ENCODE measurements at regions not wholly inside any gene's neighbourhood (a gene's known extent, or its start where the extent isn't known, plus 50 kb on each side); places are given as distances from the start of the nearest gene placed in this dataset.

- DNase-seq: no peak
These were observed 821.9 kb downstream of the VRK1 start for GRCh38 chr14:97618917-97619690.

- DNase-seq: no peak
These were observed 822.9 kb downstream of the VRK1 start for GRCh38 chr14:97620066-97620465.

- DNase-seq: no peak
These were observed 827.8 kb downstream of the VRK1 start for GRCh38 chr14:97624985-97625384.

- DNase-seq: no peak
These were observed 828.3 kb downstream of the VRK1 start for GRCh38 chr14:97625477-97625876.

DNA sequence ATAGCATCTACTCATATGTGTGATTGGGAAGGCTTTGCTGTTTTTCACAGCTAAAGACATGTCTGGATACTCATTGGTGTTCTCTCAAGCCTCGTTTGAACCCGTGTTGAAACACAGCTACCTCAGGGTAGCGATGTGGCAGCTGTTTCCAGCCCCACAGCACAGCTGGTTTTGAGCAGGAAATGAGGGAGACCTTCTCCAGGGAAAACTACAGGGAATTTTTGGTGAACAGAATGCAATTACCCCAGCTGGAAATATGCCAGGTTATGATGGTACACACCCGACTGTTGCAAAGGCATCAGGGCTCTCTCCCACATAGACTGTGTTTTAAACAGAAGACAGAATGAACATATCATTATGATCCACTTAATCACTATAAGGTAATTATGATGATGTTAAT is 828.9 kb downstream of the VRK1 start:
- no peak for DNase-seq

- no peak for DNase-seq
These were observed 833.1 kb downstream of the VRK1 start for GRCh38 chr14:97630249-97630648.

DNA sequence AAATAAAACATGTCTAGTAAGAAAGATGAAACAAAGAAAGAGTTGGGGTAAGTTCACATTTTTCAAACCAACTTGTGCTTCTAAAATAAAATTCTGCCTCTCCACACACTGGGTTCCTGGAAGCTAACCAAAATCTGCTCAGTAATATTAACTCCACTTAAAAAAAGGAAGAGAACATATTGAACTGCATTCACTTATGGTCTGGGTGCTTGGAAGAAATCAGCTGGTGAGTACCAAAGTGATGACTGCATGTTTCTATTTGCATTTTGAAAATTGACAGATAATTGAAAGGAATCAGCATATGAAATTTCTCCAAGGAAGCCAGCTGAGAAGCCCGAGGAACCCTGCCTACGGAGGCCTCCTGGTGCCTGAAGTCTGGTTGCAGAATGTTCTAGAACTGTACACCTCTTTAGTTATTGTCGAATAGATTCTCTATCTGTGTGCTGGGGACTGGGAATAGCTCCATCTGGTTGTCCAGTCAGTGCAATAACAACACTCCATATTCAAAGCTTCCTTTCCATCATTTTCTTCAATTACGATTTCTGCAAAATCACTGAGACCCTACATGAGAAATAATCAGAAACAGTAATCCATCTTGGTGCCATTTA is 836.1 kb downstream of the VRK1 start:
- DNase-seq: no peak

DNA sequence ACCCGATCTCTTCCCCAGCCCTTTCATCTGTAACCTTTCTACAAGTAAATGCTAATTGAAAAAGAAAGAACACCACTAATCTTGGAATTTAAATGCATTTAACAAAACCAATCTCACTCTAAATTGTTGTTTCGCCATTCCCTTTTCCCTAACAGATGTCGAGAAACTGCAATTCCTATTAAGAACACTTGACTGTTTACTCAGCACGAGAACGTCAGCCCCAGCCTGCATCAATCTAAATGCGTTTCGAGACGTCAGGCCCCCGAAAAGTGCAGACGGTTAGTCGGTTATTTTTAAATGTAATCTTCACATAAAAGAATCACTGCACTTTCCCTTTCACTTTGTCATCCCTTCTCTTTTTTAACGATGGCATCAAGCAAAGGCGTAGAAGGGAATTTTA is 837.6 kb downstream of the VRK1 start:
- peak; percentile 19 for DNase-seq

DNA sequence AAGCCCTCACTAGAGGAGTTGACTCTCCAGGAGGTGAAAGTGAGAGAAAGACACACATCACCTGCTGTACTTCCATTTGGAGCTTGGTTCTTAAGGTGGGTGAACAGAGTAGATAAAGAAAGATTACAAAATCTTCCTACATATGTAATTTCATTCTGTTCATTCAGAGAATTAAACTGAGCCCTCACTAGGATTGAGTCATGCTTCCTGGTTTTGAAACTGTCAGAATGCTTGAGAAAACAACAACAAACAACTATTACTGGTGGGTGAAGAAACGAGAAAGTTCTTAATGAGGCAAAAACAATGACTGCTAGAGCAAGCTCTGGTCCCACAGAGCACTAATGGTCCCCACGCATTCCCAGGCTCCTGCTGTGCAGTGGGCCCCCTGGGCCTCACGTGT is 841.7 kb downstream of the VRK1 start:
- no peak for DNase-seq

GRCh38 chr14:97640031-97640430 is 842.8 kb downstream of the VRK1 start:
- DNase-seq: no peak

DNA sequence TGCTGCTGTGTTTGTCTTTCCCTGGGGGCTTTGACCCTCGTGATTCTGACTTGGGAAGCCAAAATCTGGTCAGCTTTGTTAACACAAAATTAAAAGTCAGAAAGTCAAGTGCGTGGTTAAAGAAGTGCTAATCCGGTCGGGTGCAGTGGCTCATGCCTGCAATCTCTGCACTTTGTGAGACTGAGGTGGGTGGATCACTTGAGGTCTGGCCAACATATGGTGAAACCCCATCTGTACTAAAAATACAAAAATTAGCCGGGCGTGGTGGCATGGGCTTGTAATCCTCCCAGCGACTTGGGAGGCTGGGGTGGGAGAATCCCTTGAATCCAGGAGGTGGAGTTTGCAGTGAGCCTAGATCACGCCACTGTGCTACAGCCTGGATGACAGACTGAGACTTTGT is 844.6 kb downstream of the VRK1 start:
- no peak for DNase-seq

- DNase-seq: no peak
These were observed 845.4 kb downstream of the VRK1 start for GRCh38 chr14:97642631-97643030.

DNA sequence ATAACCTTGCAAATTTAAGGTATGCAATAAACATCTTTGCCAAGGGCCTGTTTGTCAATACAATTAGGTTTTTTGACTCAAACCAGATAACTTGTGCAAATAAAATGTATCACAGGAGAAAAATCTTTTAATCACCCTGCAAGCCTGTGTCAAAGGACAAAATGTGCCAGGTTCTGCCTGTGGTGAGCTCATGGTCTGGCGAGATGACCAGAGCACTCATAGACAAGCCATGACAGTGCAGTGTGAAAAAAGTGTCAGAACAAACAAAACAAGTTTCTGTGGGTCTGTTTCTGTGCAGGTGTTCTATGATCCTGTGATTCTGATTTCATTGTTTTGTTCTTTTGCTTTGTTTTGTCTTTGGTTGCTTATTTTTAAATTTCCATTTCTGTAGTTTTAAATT is 847.2 kb downstream of the VRK1 start:
- DNase-seq: no peak

DNA sequence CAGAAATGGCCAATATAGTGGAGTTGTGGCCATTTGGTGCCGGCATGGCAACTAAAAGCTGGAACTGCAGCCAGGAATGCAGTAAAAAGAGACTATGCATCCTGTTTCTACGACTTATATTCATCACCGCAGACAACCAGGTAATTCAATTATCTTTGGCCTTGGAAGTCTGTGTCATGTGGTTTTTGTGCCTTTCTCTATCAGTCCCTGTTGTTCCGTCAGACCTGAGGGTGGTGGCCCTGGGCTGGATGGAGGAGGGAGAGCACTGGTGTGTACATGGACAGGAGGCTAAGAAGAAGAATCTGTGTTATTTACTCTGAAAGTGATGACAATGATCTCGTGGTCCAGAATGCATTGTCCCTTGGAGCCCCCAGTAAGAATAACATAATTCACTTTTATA is 852.6 kb downstream of the VRK1 start:
- DNase-seq: no peak

DNA sequence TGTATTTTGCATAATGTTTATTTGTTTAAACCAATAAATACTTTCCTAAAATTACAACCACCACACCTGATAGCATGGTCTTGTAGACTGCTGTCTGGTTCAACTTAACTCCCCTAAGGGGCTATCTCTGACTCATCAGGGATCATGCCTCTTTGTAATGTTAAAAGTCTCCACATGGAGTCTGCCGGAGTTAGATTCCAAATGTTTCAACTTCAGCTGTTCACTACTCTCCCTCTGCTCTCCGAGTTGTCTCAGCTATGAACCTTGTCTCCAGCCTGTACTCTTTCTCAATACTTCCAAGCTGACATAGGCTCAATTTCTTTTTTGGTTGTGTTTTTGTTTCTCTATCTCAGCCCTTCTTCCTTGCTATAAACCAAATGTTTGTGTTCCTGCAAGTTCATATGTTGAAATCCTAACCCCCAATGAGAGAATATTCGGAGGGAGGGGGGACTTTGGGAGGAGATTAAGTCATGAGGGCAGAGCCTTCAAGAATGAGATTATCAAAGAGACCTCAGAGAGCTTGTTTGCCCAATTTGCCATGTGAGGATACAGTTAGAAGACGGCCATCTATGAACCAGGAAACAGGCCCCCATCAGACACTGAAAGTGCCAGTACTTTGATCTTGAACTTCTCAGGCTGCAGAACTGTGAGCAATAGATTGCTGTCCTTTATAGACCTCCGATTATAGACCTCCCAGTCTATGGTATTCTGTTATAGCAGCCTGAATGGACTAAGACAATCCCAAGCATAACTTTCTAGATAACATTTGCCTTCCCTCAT is 858.2 kb downstream of the VRK1 start:
- no peak for DNase-seq

DNA sequence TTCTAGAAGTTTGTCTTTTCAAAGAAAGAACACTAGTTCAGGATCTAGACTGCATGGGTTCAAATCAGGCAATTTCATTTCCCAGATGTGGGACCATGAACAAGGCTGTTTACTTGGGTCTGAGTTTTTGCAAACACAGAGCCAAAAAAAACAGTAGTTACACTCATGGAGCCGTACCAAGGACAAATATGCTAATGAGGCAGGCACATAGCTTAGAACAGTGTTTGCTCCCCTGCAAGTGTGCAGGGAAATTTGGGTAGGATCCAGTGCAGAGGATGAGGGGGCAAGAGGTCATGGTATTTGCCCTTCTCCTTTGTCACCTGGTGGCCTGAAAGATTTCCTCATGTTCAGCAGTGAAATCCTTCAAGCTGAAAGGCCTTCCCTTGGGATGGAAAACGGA is 860.4 kb downstream of the VRK1 start:
- no peak for DNase-seq

GRCh38 chr14:97687944-97688630 is 890.9 kb downstream of the VRK1 start:
- DNase-seq: no peak

- no peak for DNase-seq
These were observed 891.6 kb downstream of the VRK1 start for GRCh38 chr14:97688631-97689336.

GRCh38 chr14:97692084-97692483 is 894.9 kb downstream of the VRK1 start:
- DNase-seq: no peak

- no peak for DNase-seq
These were observed 898.3 kb downstream of the VRK1 start for GRCh38 chr14:97695456-97695981.

DNA sequence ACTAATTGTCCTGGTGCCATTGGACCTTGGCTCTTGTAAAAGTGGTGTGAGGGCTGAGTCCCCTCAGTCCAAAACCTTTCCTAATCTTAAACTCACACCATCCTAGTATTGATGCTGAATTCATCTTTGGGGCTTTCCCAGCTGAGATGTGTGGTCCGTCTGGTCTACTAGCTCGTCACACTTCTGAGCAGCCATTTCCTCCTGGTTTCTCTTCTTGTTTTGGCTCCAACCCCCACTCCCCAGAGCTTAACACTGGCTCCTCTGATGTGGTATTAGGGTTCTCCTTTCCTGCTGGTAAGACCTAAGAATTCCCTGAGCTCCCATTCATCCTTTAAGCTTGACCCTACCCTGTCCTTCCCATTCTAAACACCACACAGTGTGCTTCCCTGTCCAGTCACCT is 900.6 kb downstream of the VRK1 start:
- DNase-seq: no peak

GRCh38 chr14:97699026-97699425 is 901.8 kb downstream of the VRK1 start:
- DNase-seq: no peak
